ENCODE measurements at regions not wholly inside any gene's neighbourhood (a gene's known extent, or its start where the extent isn't known, plus 50 kb on each side); places are given as distances from the start of the nearest gene placed in this dataset.

GRCh38 chr15:94843060-94843459, 611.7 kb downstream of the MCTP2 start:
- TF ChIP-seq CTCF (IDR thresholded peaks at IDR 0.05; ENCODE audit: borderline replicate concordance, extremely low read depth, low read length, poor library complexity, severe bottlenecking) (no peak), EZH2 (IDR thresholded peaks at IDR 0.05; ENCODE audit: borderline replicate concordance, low read depth, low read length, severe bottlenecking) (no peak)
